HG02642 (cell line): ENCODE measurements at regions not wholly inside any gene's neighbourhood (a gene's known extent, or its start where the extent isn't known, plus 50 kb on each side); places are given as distances from the start of the nearest gene placed in this dataset.
"Not testable (repeated sequence)": the region's sequence is repeated elsewhere in the genome, so short reads cannot be mapped to it uniquely, and the experiment has no call there.

Experiments used
- ATAC-seq: cut with Tn5 transposase; IDR thresholded peaks from one replicate; pipeline ENCODE4 v1.9.1; 2021; ENCODE audit warnings: mild to moderate bottlenecking; ENCODE audit not compliant: unreplicated experiment, poor library complexity

GRCh38 chr15:95153201-95153600 lies 921.8 kb downstream of the MCTP2 start:
- not testable (repeated sequence) for ATAC-seq

- no peak for ATAC-seq
Measured at GRCh38 chr15:95160316-95160715, 929.0 kb downstream of the MCTP2 start.

- ATAC-seq, result no peak
Measured at GRCh38 chr15:95162069-95162468, 930.7 kb downstream of the MCTP2 start.

- ATAC-seq, result no peak
Measured at GRCh38 chr15:95162531-95162930, 931.2 kb downstream of the MCTP2 start.

- ATAC-seq, result no peak
Measured at GRCh38 chr15:95162967-95163531, 931.7 kb downstream of the MCTP2 start.

- ATAC-seq, result no peak
Measured at GRCh38 chr15:95168152-95168551, 936.8 kb downstream of the MCTP2 start.

- no peak for ATAC-seq
Measured at GRCh38 chr15:95168951-95169431, 937.6 kb downstream of the MCTP2 start.

- no peak for ATAC-seq
Measured at GRCh38 chr15:95169541-95170459, 938.4 kb downstream of the MCTP2 start.

GRCh38 chr15:95170561-95171380 lies 939.4 kb downstream of the MCTP2 start:
- no peak for ATAC-seq

GRCh38 chr15:95171564-95171963 lies 940.2 kb downstream of the MCTP2 start:
- no peak for ATAC-seq

- ATAC-seq, result no peak
Measured at GRCh38 chr15:95174301-95175259, 943.2 kb downstream of the MCTP2 start.

GRCh38 chr15:95175914-95176658 lies 944.7 kb downstream of the MCTP2 start:
- no peak for ATAC-seq

- ATAC-seq, result no peak
Measured at GRCh38 chr15:95176794-95177577, 945.6 kb downstream of the MCTP2 start.

- no peak for ATAC-seq
Measured at GRCh38 chr15:95180530-95180929, 949.2 kb downstream of the MCTP2 start.

GRCh38 chr15:95182091-95182490 lies 950.7 kb downstream of the MCTP2 start:
- no peak for ATAC-seq

- ATAC-seq, result no peak
Measured at GRCh38 chr15:95192923-95193322, 961.6 kb downstream of the MCTP2 start.

GRCh38 chr15:95194746-95195145 lies 963.4 kb downstream of the MCTP2 start:
- no peak for ATAC-seq
